GM21367 (cell line): ENCODE measurements at regions not wholly inside any gene's neighbourhood (a gene's known extent, or its start where the extent isn't known, plus 50 kb on each side); places are given as distances from the start of the nearest gene placed in this dataset.

ENCODE experiments used
- ATAC-seq: cut with Tn5 transposase; IDR thresholded peaks from one replicate; pipeline ENCODE4 v1.9.1; 2021; ENCODE audit not compliant: unreplicated experiment

- ATAC-seq: no peak
Measured at GRCh38 chr1:68332041-68332440, 99.7 kb upstream of the WLS start.

GRCh38 chr1:68331117-68331865 is 99.0 kb upstream of the WLS start:
- ATAC-seq: no peak

GRCh38 chr1:68330391-68330790 is 98.1 kb upstream of the WLS start:
- no peak for ATAC-seq

GRCh38 chr1:68329096-68329835 is 96.9 kb upstream of the WLS start:
- no peak for ATAC-seq

- ATAC-seq: no peak
Measured at GRCh38 chr1:68328490-68328889, 96.2 kb upstream of the WLS start.

- ATAC-seq: no peak
Measured at GRCh38 chr1:68327414-68327813, 95.1 kb upstream of the WLS start.

- no peak for ATAC-seq
Measured at GRCh38 chr1:68326481-68326880, 94.2 kb upstream of the WLS start.

GRCh38 chr1:68324316-68324715 is 92.0 kb upstream of the WLS start:
- ATAC-seq: no peak

- ATAC-seq: no peak
Measured at GRCh38 chr1:68322837-68323687, 90.7 kb upstream of the WLS start.

GRCh38 chr1:68322096-68322495 is 89.8 kb upstream of the WLS start:
- ATAC-seq: no peak

- no peak for ATAC-seq
Measured at GRCh38 chr1:68321084-68321685, 88.9 kb upstream of the WLS start.

- no peak for ATAC-seq
Measured at GRCh38 chr1:68320349-68320748, 88.0 kb upstream of the WLS start.

GRCh38 chr1:68319907-68320306 is 87.6 kb upstream of the WLS start:
- no peak for ATAC-seq

GRCh38 chr1:68317543-68317942 is 85.2 kb upstream of the WLS start:
- no peak for ATAC-seq

GRCh38 chr1:68314151-68314780 is 81.9 kb upstream of the WLS start:
- no peak for ATAC-seq

- no peak for ATAC-seq
Measured at GRCh38 chr1:68313735-68314134, 81.4 kb upstream of the WLS start.

GRCh38 chr1:68308034-68308433 is 75.7 kb upstream of the WLS start:
- ATAC-seq: no peak

- no peak for ATAC-seq
Measured at GRCh38 chr1:68307378-68307787, 75.1 kb upstream of the WLS start.

GRCh38 chr1:68301471-68302001 is 69.2 kb upstream of the WLS start:
- ATAC-seq: no peak

GRCh38 chr1:68294367-68295066 is 62.2 kb upstream of the WLS start:
- no peak for ATAC-seq
